ENCODE measurements at regions not wholly inside any gene's neighbourhood (a gene's known extent, or its start where the extent isn't known, plus 50 kb on each side); places are given as distances from the start of the nearest gene placed in this dataset.

DNA sequence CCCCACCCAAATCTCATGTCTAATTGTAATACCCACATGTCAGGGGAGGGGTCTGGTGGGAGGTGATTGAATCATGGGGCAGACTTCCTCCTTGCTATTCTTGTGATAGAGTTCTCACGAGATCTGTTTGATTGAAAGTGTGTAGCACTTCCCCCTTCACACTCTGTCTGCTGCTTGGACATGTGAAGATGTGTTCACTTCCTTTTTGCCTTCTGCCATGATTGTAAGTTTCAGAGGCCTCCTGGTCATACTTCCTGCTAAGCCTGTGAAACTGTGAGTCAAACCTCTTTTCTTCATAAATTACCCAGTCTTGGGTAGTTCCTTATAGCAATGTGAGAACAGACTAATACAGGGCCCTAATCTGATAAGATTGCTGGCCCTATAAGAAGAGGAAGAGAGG lies 1514.8 kb downstream of the RPA4 start (continued):
- TF ChIP-seq, protein P1, sequence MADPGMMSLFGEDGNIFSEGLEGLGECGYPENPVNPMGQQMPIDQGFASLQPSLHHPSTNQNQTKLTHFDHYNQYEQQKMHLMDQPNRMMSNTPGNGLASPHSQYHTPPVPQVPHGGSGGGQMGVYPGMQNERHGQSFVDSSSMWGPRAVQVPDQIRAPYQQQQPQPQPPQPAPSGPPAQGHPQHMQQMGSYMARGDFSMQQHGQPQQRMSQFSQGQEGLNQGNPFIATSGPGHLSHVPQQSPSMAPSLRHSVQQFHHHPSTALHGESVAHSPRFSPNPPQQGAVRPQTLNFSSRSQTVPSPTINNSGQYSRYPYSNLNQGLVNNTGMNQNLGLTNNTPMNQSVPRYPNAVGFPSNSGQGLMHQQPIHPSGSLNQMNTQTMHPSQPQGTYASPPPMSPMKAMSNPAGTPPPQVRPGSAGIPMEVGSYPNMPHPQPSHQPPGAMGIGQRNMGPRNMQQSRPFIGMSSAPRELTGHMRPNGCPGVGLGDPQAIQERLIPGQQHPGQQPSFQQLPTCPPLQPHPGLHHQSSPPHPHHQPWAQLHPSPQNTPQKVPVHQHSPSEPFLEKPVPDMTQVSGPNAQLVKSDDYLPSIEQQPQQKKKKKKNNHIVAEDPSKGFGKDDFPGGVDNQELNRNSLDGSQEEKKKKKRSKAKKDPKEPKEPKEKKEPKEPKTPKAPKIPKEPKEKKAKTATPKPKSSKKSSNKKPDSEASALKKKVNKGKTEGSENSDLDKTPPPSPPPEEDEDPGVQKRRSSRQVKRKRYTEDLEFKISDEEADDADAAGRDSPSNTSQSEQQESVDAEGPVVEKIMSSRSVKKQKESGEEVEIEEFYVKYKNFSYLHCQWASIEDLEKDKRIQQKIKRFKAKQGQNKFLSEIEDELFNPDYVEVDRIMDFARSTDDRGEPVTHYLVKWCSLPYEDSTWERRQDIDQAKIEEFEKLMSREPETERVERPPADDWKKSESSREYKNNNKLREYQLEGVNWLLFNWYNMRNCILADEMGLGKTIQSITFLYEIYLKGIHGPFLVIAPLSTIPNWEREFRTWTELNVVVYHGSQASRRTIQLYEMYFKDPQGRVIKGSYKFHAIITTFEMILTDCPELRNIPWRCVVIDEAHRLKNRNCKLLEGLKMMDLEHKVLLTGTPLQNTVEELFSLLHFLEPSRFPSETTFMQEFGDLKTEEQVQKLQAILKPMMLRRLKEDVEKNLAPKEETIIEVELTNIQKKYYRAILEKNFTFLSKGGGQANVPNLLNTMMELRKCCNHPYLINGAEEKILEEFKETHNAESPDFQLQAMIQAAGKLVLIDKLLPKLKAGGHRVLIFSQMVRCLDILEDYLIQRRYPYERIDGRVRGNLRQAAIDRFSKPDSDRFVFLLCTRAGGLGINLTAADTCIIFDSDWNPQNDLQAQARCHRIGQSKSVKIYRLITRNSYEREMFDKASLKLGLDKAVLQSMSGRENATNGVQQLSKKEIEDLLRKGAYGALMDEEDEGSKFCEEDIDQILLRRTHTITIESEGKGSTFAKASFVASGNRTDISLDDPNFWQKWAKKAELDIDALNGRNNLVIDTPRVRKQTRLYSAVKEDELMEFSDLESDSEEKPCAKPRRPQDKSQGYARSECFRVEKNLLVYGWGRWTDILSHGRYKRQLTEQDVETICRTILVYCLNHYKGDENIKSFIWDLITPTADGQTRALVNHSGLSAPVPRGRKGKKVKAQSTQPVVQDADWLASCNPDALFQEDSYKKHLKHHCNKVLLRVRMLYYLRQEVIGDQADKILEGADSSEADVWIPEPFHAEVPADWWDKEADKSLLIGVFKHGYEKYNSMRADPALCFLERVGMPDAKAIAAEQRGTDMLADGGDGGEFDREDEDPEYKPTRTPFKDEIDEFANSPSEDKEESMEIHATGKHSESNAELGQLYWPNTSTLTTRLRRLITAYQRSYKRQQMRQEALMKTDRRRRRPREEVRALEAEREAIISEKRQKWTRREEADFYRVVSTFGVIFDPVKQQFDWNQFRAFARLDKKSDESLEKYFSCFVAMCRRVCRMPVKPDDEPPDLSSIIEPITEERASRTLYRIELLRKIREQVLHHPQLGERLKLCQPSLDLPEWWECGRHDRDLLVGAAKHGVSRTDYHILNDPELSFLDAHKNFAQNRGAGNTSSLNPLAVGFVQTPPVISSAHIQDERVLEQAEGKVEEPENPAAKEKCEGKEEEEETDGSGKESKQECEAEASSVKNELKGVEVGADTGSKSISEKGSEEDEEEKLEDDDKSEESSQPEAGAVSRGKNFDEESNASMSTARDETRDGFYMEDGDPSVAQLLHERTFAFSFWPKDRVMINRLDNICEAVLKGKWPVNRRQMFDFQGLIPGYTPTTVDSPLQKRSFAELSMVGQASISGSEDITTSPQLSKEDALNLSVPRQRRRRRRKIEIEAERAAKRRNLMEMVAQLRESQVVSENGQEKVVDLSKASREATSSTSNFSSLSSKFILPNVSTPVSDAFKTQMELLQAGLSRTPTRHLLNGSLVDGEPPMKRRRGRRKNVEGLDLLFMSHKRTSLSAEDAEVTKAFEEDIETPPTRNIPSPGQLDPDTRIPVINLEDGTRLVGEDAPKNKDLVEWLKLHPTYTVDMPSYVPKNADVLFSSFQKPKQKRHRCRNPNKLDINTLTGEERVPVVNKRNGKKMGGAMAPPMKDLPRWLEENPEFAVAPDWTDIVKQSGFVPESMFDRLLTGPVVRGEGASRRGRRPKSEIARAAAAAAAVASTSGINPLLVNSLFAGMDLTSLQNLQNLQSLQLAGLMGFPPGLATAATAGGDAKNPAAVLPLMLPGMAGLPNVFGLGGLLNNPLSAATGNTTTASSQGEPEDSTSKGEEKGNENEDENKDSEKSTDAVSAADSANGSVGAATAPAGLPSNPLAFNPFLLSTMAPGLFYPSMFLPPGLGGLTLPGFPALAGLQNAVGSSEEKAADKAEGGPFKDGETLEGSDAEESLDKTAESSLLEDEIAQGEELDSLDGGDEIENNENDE (IDR thresholded peaks at IDR 0.05; ENCODE audit: insufficient replicate concordance, low read length), result no peak
- TF ChIP-seq EZH2 (IDR thresholded peaks at IDR 0.05; ENCODE audit: low read depth, low read length, severe bottlenecking) (no peak), SIX5 (IDR thresholded peaks at IDR 0.05; ENCODE audit: low read depth, low read length) (no peak), CBX8 (IDR thresholded peaks at IDR 0.05; ENCODE audit: borderline replicate concordance, low read depth, low read length) (no peak), YY1 (IDR thresholded peaks at IDR 0.05; ENCODE audit: low read depth, low read length) (no peak), SIRT6 (IDR thresholded peaks at IDR 0.05; ENCODE audit: low read length) (no peak), KDM5A (IDR thresholded peaks at IDR 0.05; ENCODE audit: low read length) (no peak)
